Neuronal stem cell (in vitro differentiated cells): ENCODE measurements at regions not wholly inside any gene's neighbourhood (a gene's known extent, or its start where the extent isn't known, plus 50 kb on each side); places are given as distances from the start of the nearest gene placed in this dataset.

Source experiments
- DNase-seq: peaks from one replicate; pipeline ENCODE4 v3.0.0-alpha.2; 2013; ENCODE audit warnings: low spot score
- H2AFZ ChIP-seq: one replicate; pipeline ENCODE4 v1.6.1; 2013; ENCODE audit warnings: mild to moderate bottlenecking, low read length, inconsistent platforms
- H2AK5ac ChIP-seq: 2 replicates; pipeline ENCODE4 v1.6.1; 2013; ENCODE audit warnings: low read depth, mild to moderate bottlenecking, inconsistent platforms, low read length, moderate library complexity, mixed read lengths
- H2BK120ac ChIP-seq: 2 replicates; pipeline ENCODE4 v1.6.1; 2013; ENCODE audit warnings: low read depth, mild to moderate bottlenecking, inconsistent platforms, low read length, moderate library complexity, mixed read lengths
- H2BK12ac ChIP-seq: one replicate; pipeline ENCODE4 v1.6.1; 2013; ENCODE audit warnings: low read length, inconsistent platforms
- H2BK15ac ChIP-seq: 2 replicates; pipeline ENCODE4 v1.6.1; 2013; ENCODE audit warnings: mild to moderate bottlenecking, low read length, inconsistent platforms, mixed read lengths
- H2BK5ac ChIP-seq: one replicate; pipeline ENCODE4 v1.6.1; 2013; ENCODE audit warnings: inconsistent platforms, mild to moderate bottlenecking, low read length, moderate library complexity
- H3K14ac ChIP-seq: one replicate; pipeline ENCODE4 v1.6.1; 2013; ENCODE audit warnings: low read length, inconsistent platforms
- H3K18ac ChIP-seq: 2 replicates; pipeline ENCODE4 v1.6.1; 2013; ENCODE audit warnings: low read length, inconsistent platforms
- H3K23ac ChIP-seq: 2 replicates; pipeline ENCODE4 v1.6.1; 2013; ENCODE audit warnings: low read depth, mild to moderate bottlenecking, mixed read lengths, low read length, inconsistent platforms; ENCODE audit not compliant: poor library complexity
- H3K27ac ChIP-seq: replicated peaks from 3 replicates; pipeline ENCODE4 v1.5.1; 2013; ENCODE audit warnings: low read length, inconsistent platforms
- H3K27me3 ChIP-seq, 3 experiments: 2 replicates each; pipeline ENCODE4 v1.6.1; 2013; ENCODE audit warnings: low read length in 3 of 3, mild to moderate bottlenecking in 2 of 3, inconsistent platforms in 1 of 3, low read depth in 1 of 3, mixed read lengths in 1 of 3, moderate library complexity in 1 of 3; ENCODE audit not compliant: control insufficient read depth in 3 of 3, insufficient read depth in 3 of 3
- H3K36me3 ChIP-seq, 2 donors: replicated peaks in 1 of 2; 2 replicates each; pipeline ENCODE4 v1.6.1; 2013; ENCODE audit warnings: low read length in 2 of 2; ENCODE audit not compliant: control insufficient read depth in 2 of 2, insufficient read depth in 2 of 2
- H3K4ac ChIP-seq: 2 replicates; pipeline ENCODE4 v1.6.1; 2013; ENCODE audit warnings: inconsistent platforms, mild to moderate bottlenecking, low read length, moderate library complexity
- H3K4me1 ChIP-seq, 2 donors: 1 replicate in 1 of 2; 2 replicates in 1 of 2; pipeline ENCODE4 v1.6.1; 2013; ENCODE audit warnings: low read length in 2 of 2, low read depth in 1 of 2; ENCODE audit not compliant: control insufficient read depth in 2 of 2, insufficient read depth in 1 of 2
- H3K4me2 ChIP-seq: one replicate; pipeline ENCODE4 v1.6.1; 2013; ENCODE audit warnings: mild to moderate bottlenecking, low read length, inconsistent platforms; ENCODE audit not compliant: insufficient read depth, poor library complexity, severe bottlenecking
- H3K4me3 ChIP-seq, 2 donors: 2 replicates each; pipeline ENCODE4 v1.5.1; 2013; ENCODE audit warnings: low read length in 2 of 2, mild to moderate bottlenecking in 2 of 2, inconsistent platforms in 1 of 2, moderate library complexity in 1 of 2
- H3K79me1 ChIP-seq: one replicate; pipeline ENCODE4 v1.6.1; 2013; ENCODE audit warnings: low read depth, mild to moderate bottlenecking, inconsistent platforms, low read length, moderate library complexity
- H3K9ac ChIP-seq: one replicate; pipeline ENCODE4 v1.6.1; 2013; ENCODE audit warnings: mild to moderate bottlenecking, low read depth, low read length, inconsistent platforms; ENCODE audit not compliant: poor library complexity
- H3K9me3 ChIP-seq, 2 donors: replicated peaks in 1 of 2; 2 replicates each; pipeline versions ENCODE3 to v1.6.1; 2013; ENCODE audit warnings: low read length in 2 of 2, mild to moderate bottlenecking in 2 of 2, inconsistent platforms in 1 of 2, low read depth in 1 of 2, mixed read lengths in 1 of 2, moderate library complexity in 1 of 2; ENCODE audit not compliant: control insufficient read depth in 2 of 2, insufficient read depth in 1 of 2
- H4K8ac ChIP-seq: one replicate; pipeline ENCODE4 v1.6.1; 2013; ENCODE audit warnings: low read depth, mild to moderate bottlenecking, inconsistent platforms, low read length, moderate library complexity
- H4K91ac ChIP-seq: one replicate; pipeline ENCODE4 v1.6.1; 2013; ENCODE audit warnings: low read length, low read depth, mild to moderate bottlenecking, inconsistent platforms; ENCODE audit not compliant: poor library complexity
- WGBS, 2 donors: extraction: QIAGEN DNeasy Blood & Tissue Kit; methylation state at CpG; one replicate each; pipeline ENCODE4 v1.1.7; 2013; ENCODE audit warnings: missing lambda C conversion rate in 2 of 2, mixed read lengths in 1 of 2; ENCODE audit not compliant: insufficient read length in 2 of 2, insufficient replicate concordance in 1 of 2; ENCODE audit errors: extremely low coverage in 2 of 2; 5-methylcytosine and 5-hydroxymethylcytosine counted together

DNA sequence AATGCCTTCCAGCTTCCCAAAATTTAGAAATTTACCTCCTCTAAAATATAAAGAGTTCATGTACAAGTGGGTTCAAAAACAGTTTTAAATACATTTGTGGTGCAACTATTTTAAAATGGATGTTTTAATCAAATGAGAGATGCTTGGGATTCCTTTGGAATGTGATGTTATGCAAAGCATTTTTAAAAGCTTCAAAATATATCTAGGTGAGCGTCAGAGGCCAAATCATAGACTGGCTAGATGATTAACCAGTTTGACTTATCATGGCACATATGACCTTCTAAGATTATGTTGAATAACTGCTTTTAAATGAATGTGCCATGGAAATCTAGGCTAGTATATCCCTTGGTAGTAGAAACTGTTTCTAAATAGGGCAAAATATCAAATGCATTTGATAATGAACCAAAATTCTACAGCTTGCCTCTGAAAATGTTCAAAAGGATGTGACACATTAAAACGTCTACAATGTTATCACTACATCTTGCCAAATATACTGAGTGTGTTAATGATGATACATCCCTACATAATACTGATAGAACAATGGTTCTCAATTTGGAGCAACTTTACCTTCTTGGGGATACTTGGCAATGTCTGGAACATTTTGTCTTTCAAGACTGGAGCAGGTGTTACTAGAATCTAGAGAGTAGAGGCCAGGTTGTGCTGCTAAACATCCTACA lies 650.9 kb upstream of the ADGRL2 start:
- H3K4me3 ChIP-seq, result no peak overlapping the region
- H3K14ac ChIP-seq, result no peak overlapping the region
- H3K4me1 ChIP-seq, result peaks cover 0 to 4% of the 10 kb centered on the region in 2 donors
- no peak overlapping the region for H2BK120ac ChIP-seq
- DNase-seq, result no peak
- no peaks in the 10 kb centered on the region for H3K79me1 ChIP-seq
- H3K27me3 ChIP-seq, result no peaks in the 10 kb centered on the region
- WGBS, 2 donors, result no CpG with 5 or more reads among the region's 2 CpGs
- H3K4me2 ChIP-seq, result no peak overlapping the region
- H2AK5ac ChIP-seq, result no peak overlapping the region
- no peak overlapping the region for H4K91ac ChIP-seq
- no peak overlapping the region for H3K4ac ChIP-seq
- H3K9me3 ChIP-seq, result no peaks in the 10 kb centered on the region
- H3K9ac ChIP-seq, result no peak overlapping the region
- no peak overlapping the region for H3K18ac ChIP-seq
- H4K8ac ChIP-seq, result no peak overlapping the region
- no peaks in the 10 kb centered on the region for H3K36me3 ChIP-seq
- no peak overlapping the region for H3K27ac ChIP-seq
- no peak overlapping the region for H2BK5ac ChIP-seq
- H2BK15ac ChIP-seq, result no peak overlapping the region
- no peak overlapping the region for H3K23ac ChIP-seq
- H2AFZ ChIP-seq, result no peak overlapping the region
- no peak overlapping the region for H2BK12ac ChIP-seq

GRCh38 chr1:81144240-81144825 lies 656.4 kb upstream of the ADGRL2 start:
- Histone ChIP-seq H2BK5ac (no peak overlapping the region), H2BK15ac (no peak overlapping the region), H2AK5ac (no peak overlapping the region), H3K9me3 (peaks cover 2 to 3% of the 10 kb centered on the region in 2 donors), H3K4me3 (no peak overlapping the region), H2AFZ (no peak overlapping the region), H3K18ac (no peak overlapping the region), H4K91ac (no peak overlapping the region), H3K9ac (no peak overlapping the region), H4K8ac (no peak overlapping the region), H2BK12ac (no peak overlapping the region), H3K4ac (no peak overlapping the region), H3K14ac (no peak overlapping the region), H2BK120ac (no peak overlapping the region), H3K27ac (no peak overlapping the region), H3K79me1 (no peaks in the 10 kb centered on the region), H3K4me1 (peaks cover 6% of the 10 kb centered on the region in 2 donors), H3K23ac (no peak overlapping the region), H3K36me3 (no peaks in the 10 kb centered on the region), H3K27me3 (no peaks in the 10 kb centered on the region), H3K4me2 (no peak overlapping the region)
- peak; percentile 44 for DNase-seq
- WGBS, 2 donors, result no CpG with 5 or more reads among the region's 4 CpGs

DNA sequence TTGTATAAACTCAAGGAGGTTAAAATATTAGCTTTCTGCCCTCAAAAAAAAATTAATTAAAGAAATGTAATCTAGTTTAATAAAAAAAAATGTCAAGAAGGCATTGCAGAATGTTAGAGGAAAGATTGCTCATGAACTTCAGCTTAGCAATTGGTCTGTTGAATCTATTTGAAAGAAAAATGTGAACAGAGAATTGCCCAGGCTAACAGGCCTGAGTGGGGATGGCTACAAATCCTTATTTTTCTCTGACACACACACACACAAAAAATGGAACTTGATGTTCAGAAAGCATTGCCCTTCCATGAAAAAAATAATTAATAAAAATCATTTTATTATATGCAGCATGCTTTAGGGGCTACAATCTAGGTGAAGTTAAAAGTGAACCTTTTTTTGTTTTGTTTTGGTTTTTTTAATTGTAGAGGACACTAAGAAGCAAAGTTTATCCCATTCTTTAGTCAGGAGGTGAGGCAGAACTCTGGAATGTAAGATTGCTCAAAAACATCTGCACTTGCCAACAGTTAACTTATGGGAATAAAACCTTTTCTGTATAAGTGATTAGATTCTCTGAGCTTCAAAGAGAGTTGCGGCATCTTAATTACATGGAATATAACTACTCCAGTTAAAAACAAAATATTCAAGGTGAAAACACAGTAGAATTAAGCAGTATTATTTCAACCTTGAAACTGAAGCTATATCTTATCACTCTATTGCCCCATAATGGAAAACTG lies 658.5 kb upstream of the ADGRL2 start:
- Histone ChIP-seq H3K79me1 (no peaks in the 10 kb centered on the region), H2BK12ac (no peak overlapping the region), H3K9ac (no peak overlapping the region), H2BK5ac (no peak overlapping the region), H3K27ac (no peak overlapping the region), H2BK15ac (no peak overlapping the region), H4K91ac (no peak overlapping the region), H3K9me3 (peaks cover 2 to 3% of the 10 kb centered on the region in 2 donors), H3K23ac (no peak overlapping the region), H3K18ac (no peak overlapping the region), H3K4me3 (no peak overlapping the region), H3K4ac (no peak overlapping the region), H2AK5ac (no peak overlapping the region), H3K4me2 (no peak overlapping the region), H3K27me3 (no peaks in the 10 kb centered on the region), H3K4me1 (peaks cover 5 to 6% of the 10 kb centered on the region in 2 donors), H2BK120ac (no peak overlapping the region), H4K8ac (no peak overlapping the region), H3K14ac (no peak overlapping the region), H3K36me3 (no peaks in the 10 kb centered on the region), H2AFZ (no peak overlapping the region)
- no peak for DNase-seq
- no CpG with 5 or more reads among the region's 1 CpG for WGBS, 2 donors

- Histone ChIP-seq H3K9me3 (no peaks in the 10 kb centered on the region), H3K4me1 (no peaks in the 10 kb centered on the region)
Measured at GRCh38 chr1:81135524-81135923, 665.2 kb upstream of the ADGRL2 start.

More at GRCh38 chr1:81135524-81135923, 665.2 kb upstream of the ADGRL2 start:
- Histone ChIP-seq H3K4me3 (no peak overlapping the region), H3K14ac (no peak overlapping the region), H3K23ac (no peak overlapping the region), H2BK5ac (no peak overlapping the region), H2AK5ac (no peak overlapping the region), H4K91ac (no peak overlapping the region), H2AFZ (peak overlapping the region; percentile 62), H3K79me1 (no peaks in the 10 kb centered on the region), H3K36me3 (no peaks in the 10 kb centered on the region), H3K9ac (no peak overlapping the region), H4K8ac (no peak overlapping the region), H2BK15ac (no peak overlapping the region), H3K27me3 (no peaks in the 10 kb centered on the region), H3K18ac (no peak overlapping the region), H3K4ac (no peak overlapping the region), H3K27ac (no peak overlapping the region), H2BK120ac (no peak overlapping the region), H2BK12ac (no peak overlapping the region), H3K4me2 (no peak overlapping the region)
- WGBS, 2 donors, result no CpG with 5 or more reads among the region's 6 CpGs
- DNase-seq, result no peak
